NCI-H526 treated with DMSO at 0.1 percent for 48 hours (cell line): ENCODE measurements at regions not wholly inside any gene's neighbourhood (a gene's known extent, or its start where the extent isn't known, plus 50 kb on each side); places are given as distances from the start of the nearest gene placed in this dataset.

Experiments used
- DNase-seq: peaks from one replicate; lab custom pipeline; 2025; lab: John Stamatoyannopoulos, UW

DNA sequence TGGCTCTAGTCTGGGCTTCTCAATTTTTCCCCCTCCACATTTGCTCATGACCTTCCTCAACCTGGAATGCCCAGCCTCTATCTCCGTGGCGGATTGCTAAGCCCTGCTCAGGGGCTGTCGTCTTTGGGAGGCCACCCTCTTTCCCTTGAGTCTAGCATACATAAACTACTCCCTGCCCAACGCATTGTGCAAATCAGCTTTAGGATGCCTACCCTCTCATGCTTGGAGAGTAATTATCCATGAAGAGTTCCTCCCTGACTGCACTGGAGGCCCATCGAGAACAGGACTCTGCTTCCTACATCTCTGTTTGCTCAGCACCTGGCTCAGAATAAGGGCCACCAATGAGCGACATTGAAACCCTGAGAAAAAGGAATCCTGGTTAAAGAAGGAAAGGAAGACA is 53.7 kb upstream of the NPAS2 start:
- DNase-seq: no peak

DNA sequence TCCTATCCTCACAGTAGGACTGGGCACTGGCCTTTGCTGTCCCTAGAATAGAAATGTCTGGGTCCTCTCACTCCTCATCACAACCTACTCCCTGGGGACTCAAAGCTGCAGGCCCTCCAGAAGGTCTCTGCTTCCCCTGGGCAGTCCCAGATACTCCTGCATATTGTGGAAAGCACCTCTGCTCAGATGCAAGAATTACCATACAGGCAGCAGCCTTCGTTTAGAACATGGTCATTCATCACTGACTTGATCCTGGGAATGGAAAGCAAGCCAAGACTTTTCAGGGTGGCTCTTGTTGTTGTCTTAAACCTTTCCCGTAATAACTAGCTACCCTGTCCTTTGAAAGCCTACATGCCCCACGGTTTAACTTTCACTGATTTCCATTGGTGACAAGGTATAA is 53.1 kb upstream of the NPAS2 start:
- no peak for DNase-seq

- no peak for DNase-seq
Measured at GRCh38 chr2:100767224-100767653, 52.7 kb upstream of the NPAS2 start.

- no peak for DNase-seq
Measured at GRCh38 chr2:100767810-100768806, 51.8 kb upstream of the NPAS2 start.
